Testis (tissue), 2 donors: ENCODE measurements at regions not wholly inside any gene's neighbourhood (a gene's known extent, or its start where the extent isn't known, plus 50 kb on each side); places are given as distances from the start of the nearest gene placed in this dataset.

Experiments
- CTCF ChIP-seq, 3 experiments: fragments of 450-650 bp in 2 of 3; fragments of 200-600 bp in 1 of 3; sonication (generic) in 1 of 3; IDR thresholded peaks; one replicate each; pipeline ENCODE4 v1.5.1; 2016 to 2019; ENCODE audit warnings: antibody characterized with exemption in 3 of 3, mild to moderate bottlenecking in 2 of 3, moderate library complexity in 1 of 3
- POLR2A ChIP-seq: fragments of 450-650 bp; IDR thresholded peaks from one replicate; pipeline ENCODE4 v1.6.1; 2017; ENCODE audit warnings: antibody characterized with exemption, mild to moderate bottlenecking, moderate library complexity

GRCh38 chr7:67610897-67611296 is 614.3 kb downstream of the TYW1 start:
- TF ChIP-seq CTCF (IDR thresholded peaks at IDR 0.05) (no peak), POLR2A (no peak)
